SK-N-SH treated with all-trans-retinoic acid at 6 μM for 48 hours (cell line): ENCODE measurements at regions not wholly inside any gene's neighbourhood (a gene's known extent, or its start where the extent isn't known, plus 50 kb on each side); places are given as distances from the start of the nearest gene placed in this dataset.

ENCODE experiments used
- GLIS3 ChIP-seq: fragments of 250-450 bp; sonication (Bioruptor Pico); IDR thresholded peaks from 2 replicates; pipeline ENCODE4 v1.5.0; 2020; ENCODE audit warnings: mild to moderate bottlenecking, moderate library complexity
- RARB ChIP-seq: fragments of 250-450 bp; sonication (Bioruptor Pico); IDR thresholded peaks from 2 replicates; pipeline ENCODE4 v1.8.0; 2021; ENCODE audit warnings: mild to moderate bottlenecking, moderate library complexity

GRCh38 chr6:67882436-67883311, 752.4 kb upstream of the ADGRB3 start:
- TF ChIP-seq GLIS3 (CRISPR knock-in tag) (no peak), RARB (CRISPR knock-in tag) (no peak)
